ENCODE measurements at regions not wholly inside any gene's neighbourhood (a gene's known extent, or its start where the extent isn't known, plus 50 kb on each side); places are given as distances from the start of the nearest gene placed in this dataset.

DNA sequence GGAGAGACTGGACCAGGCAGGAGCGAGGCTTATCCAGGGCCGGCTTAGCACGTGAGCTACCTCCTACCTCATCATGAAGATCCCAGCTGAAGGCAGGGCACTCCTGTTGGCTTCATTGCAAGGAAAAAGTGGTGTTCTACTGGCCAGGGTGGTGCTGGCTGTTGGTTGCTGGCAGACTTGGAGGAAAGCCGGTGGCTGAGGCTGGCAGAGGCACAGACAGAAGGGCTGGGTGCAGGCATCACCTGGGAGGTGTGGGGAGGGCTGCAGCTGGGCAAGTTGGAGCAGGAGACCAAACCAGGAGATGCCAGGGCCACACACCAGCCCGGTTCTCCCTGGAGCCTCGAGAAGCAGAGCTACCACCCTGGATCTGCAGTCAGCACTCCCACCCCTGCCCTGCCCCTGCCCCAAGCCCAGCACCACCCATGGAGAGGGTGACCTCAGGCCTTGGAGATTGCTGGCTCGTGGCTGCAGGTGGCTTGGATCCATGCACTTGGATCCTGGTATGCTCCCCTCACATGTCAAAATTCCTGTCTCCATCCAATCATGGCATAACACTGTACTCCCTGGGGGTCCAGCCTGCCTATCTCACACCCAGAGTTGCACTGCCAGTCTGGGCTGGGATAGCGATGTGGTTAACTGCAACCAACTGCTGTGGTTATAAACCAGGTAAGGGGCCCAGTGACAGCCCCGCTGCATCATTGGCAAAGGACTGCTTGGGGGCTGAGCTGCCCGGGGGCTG is 49.7 kb downstream of the GLI2 start:
- TF ChIP-seq, protein P1, sequence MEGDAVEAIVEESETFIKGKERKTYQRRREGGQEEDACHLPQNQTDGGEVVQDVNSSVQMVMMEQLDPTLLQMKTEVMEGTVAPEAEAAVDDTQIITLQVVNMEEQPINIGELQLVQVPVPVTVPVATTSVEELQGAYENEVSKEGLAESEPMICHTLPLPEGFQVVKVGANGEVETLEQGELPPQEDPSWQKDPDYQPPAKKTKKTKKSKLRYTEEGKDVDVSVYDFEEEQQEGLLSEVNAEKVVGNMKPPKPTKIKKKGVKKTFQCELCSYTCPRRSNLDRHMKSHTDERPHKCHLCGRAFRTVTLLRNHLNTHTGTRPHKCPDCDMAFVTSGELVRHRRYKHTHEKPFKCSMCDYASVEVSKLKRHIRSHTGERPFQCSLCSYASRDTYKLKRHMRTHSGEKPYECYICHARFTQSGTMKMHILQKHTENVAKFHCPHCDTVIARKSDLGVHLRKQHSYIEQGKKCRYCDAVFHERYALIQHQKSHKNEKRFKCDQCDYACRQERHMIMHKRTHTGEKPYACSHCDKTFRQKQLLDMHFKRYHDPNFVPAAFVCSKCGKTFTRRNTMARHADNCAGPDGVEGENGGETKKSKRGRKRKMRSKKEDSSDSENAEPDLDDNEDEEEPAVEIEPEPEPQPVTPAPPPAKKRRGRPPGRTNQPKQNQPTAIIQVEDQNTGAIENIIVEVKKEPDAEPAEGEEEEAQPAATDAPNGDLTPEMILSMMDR (IDR thresholded peaks at IDR 0.05; ENCODE audit: insufficient read depth, low read depth, low read length): no peak
- no peak for TF ChIP-seq EZH2 (IDR thresholded peaks at IDR 0.05; ENCODE audit: insufficient read depth, low read length)
